PC-9 (cell line): ENCODE measurements at regions not wholly inside any gene's neighbourhood (a gene's known extent, or its start where the extent isn't known, plus 50 kb on each side); places are given as distances from the start of the nearest gene placed in this dataset.

Experiments used
- BruUV-seq: library from RNA; stranded (reverse); fragments of 400-500 nt; replicated peaks from 2 replicates; lab custom pipeline; 2021; lab: Mats Ljungman, UMichigan
- CTCF ChIA-PET: fragments of 300-600 bp; sonication (Branson Sonifier 250); formaldehyde crosslinking; loops from one replicate; lab custom pipeline; 2022; ENCODE audit warnings: antibody characterized with exemption; lab: Charles Lee
- POLR2A ChIA-PET: fragments of 300-600 bp; sonication (Branson Sonifier 250); formaldehyde crosslinking; loops from one replicate; lab custom pipeline; 2022; ENCODE audit warnings: antibody characterized with exemption; ENCODE audit not compliant: unreplicated experiment; lab: Charles Lee
- DNase-seq, 2 experiments: peaks; one replicate each; pipeline versions ENCODE4 v3.0.0 to v3.0.0-alpha.2; 2015 to 2022; ENCODE audit warnings: mixed read lengths in 1 of 2
- H2AFZ ChIP-seq: fragments of 200-600 bp; sonication (generic); 2 replicates; pipeline ENCODE4 v1.8.1; 2017; ENCODE audit warnings: antibody characterized with exemption
- H3F3A ChIP-seq: fragments of 200-600 bp; sonication (generic); 2 replicates; pipeline ENCODE4 v1.8.1; 2017; ENCODE audit warnings: antibody characterized with exemption, mild to moderate bottlenecking, low read depth; ENCODE audit not compliant: insufficient read depth
- H3K27ac ChIP-seq: fragments of 200-600 bp; sonication (generic); 2 replicates; pipeline ENCODE4 v1.6.1; 2016; ENCODE audit warnings: mixed run types
- H3K27me3 ChIP-seq: fragments of 200-600 bp; sonication (generic); 2 replicates; pipeline ENCODE4 v1.6.1; 2016; ENCODE audit warnings: low read depth, mixed run types; ENCODE audit not compliant: insufficient read depth
- H3K36me3 ChIP-seq: fragments of 200-600 bp; sonication (generic); 2 replicates; pipeline ENCODE4 v1.6.1; 2016; ENCODE audit warnings: low read depth, mixed run types
- H3K4me1 ChIP-seq: fragments of 200-600 bp; sonication (generic); replicated peaks from 2 replicates; pipeline ENCODE4 v1.6.1; 2016; ENCODE audit warnings: mixed run types; ENCODE audit not compliant: insufficient read depth
- H3K4me2 ChIP-seq: fragments of 200-600 bp; sonication (generic); 2 replicates; pipeline ENCODE4 v1.6.1; 2017; ENCODE audit warnings: mixed run types
- H3K4me3 ChIP-seq: fragments of 200-600 bp; sonication (generic); 2 replicates; pipeline ENCODE4 v1.6.1; 2016; ENCODE audit warnings: mixed run types
- H3K79me2 ChIP-seq: fragments of 200-600 bp; sonication (generic); 2 replicates; pipeline ENCODE4 v1.6.1; 2017; ENCODE audit warnings: low read depth, mixed run types
- H3K9me2 ChIP-seq: fragments of 200-600 bp; sonication (generic); 2 replicates; pipeline ENCODE4 v1.8.1; 2017; ENCODE audit warnings: mild to moderate bottlenecking; ENCODE audit not compliant: insufficient read depth
- H3K9me3 ChIP-seq: fragments of 200-600 bp; sonication (generic); 2 replicates; pipeline ENCODE4 v1.8.1; 2016; ENCODE audit warnings: low read depth; ENCODE audit not compliant: insufficient read depth
- H4K20me1 ChIP-seq: fragments of 200-600 bp; sonication (generic); 2 replicates; pipeline ENCODE4 v1.8.1; 2017; ENCODE audit not compliant: insufficient read depth
- EZH2 ChIP-seq: fragments of 200-600 bp; sonication (generic); IDR thresholded peaks from 2 replicates; pipeline ENCODE4 v1.8.0; 2017; ENCODE audit warnings: antibody characterized with exemption, low read depth
- intact Hi-C: fragments of 100-400 bp; cut with micrococcal nuclease; formaldehyde crosslinking; loops from one replicate; pipeline ENCODE4 v1.10.0; 2022; ENCODE audit not compliant: unreplicated experiment
- TF ChIP-seq, protein P1 (sequence below): fragments of 200-600 bp; sonication (generic); conservative IDR thresholded peaks from 2 replicates; pipeline ENCODE4 v1.6.1; 2017; ENCODE audit warnings: mixed run types, antibody characterized with exemption, mild to moderate bottlenecking, moderate library complexity

DNA sequence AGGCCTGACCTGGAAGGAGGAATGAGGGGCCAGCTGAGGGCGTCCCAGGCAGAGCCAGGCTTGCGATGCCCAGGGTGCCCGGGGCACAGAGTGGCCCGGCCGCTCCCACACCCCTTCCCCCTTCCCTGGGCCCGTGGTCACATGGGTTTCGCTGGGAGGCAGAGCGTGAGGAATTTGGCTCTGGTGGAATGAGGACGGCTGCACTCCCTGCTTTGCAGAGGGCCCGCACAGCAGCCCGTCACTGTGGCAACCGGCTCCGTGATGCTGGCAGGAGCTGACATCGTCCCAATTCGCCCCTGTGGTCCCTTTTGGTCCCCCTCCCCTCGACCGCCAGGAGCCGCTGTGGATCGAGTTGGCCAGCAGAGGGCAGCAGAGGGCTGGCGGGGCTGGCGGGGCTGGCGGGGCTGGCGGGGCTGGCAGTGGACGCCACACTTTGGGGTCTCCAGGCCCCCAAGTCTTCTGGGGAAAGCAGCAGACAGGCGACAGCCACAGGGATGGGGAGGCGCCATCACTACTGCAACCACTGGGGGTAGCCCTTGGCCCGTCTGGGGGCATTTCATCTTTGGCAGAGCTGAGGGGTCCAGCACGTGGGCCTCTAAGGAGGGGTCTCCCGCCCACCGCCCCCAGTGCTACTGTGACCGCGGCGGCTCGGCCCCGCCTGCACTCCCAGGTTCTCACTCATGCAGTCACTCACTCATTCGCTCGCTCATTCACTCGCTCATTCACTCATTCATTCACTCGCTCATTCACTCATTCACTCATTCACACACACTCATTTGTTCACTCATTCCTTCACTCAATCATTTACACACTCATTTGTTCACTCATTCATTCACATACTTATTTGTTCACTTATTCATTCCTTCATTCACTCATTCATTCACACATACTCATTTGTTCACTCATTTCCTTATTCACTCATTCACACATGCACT is 49.7 kb upstream of the BHLHE23 start:
- Histone ChIP-seq H4K20me1 (peaks cover 7% of the 10 kb centered on the region; the same call in 1 of the 2 replicates), H3F3A (peaks cover 6% of the 10 kb centered on the region; the same call in 1 of the 2 replicates), H2AFZ (no peak overlapping the region), H3K4me1 (no peaks in the 10 kb centered on the region), H3K79me2 (no peaks in the 10 kb centered on the region), H3K36me3 (no peaks in the 10 kb centered on the region), H3K9me2 (no peaks in the 10 kb centered on the region), H3K9me3 (no peaks in the 10 kb centered on the region; the same call in 1 of the 2 replicates), H3K27me3 (peaks cover 96% of the 10 kb centered on the region), H3K27ac (no peak overlapping the region), H3K4me3 (no peak overlapping the region), H3K4me2 (no peak overlapping the region)
- intact Hi-C loops, result no loop called here
- BruUV-seq, result no TSS peak
- ChIA-PET POLR2A (no interaction called here), CTCF (no interaction called here)
- DNase-seq, result peak in 1 of 2 experiments; percentile 21
- TF ChIP-seq, protein P1, sequence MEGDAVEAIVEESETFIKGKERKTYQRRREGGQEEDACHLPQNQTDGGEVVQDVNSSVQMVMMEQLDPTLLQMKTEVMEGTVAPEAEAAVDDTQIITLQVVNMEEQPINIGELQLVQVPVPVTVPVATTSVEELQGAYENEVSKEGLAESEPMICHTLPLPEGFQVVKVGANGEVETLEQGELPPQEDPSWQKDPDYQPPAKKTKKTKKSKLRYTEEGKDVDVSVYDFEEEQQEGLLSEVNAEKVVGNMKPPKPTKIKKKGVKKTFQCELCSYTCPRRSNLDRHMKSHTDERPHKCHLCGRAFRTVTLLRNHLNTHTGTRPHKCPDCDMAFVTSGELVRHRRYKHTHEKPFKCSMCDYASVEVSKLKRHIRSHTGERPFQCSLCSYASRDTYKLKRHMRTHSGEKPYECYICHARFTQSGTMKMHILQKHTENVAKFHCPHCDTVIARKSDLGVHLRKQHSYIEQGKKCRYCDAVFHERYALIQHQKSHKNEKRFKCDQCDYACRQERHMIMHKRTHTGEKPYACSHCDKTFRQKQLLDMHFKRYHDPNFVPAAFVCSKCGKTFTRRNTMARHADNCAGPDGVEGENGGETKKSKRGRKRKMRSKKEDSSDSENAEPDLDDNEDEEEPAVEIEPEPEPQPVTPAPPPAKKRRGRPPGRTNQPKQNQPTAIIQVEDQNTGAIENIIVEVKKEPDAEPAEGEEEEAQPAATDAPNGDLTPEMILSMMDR, result peak; percentile 96
- TF ChIP-seq EZH2, result no peak
